Adrenal gland (tissue), 5 donors: ENCODE measurements at regions not wholly inside any gene's neighbourhood (a gene's known extent, or its start where the extent isn't known, plus 50 kb on each side); places are given as distances from the start of the nearest gene placed in this dataset.

Experiments used
- CTCF ChIP-seq, 6 experiments: fragments of 450-650 bp in 4 of 6; fragments of 200-600 bp in 2 of 6; sonication (generic) in 1 of 6; IDR thresholded peaks; 1 replicate in 5 of 6; 2 replicates in 1 of 6; pipeline versions ENCODE4 v1.5.1 to v1.8.0; 2016 to 2021; ENCODE audit warnings: antibody characterized with exemption in 6 of 6, mild to moderate bottlenecking in 2 of 6, moderate library complexity in 1 of 6
- POLR2A ChIP-seq, 2 donors: fragments of 450-650 bp; IDR thresholded peaks; one replicate each; pipeline ENCODE4 v1.6.1; 2017; ENCODE audit warnings: antibody characterized with exemption in 2 of 2, mild to moderate bottlenecking in 2 of 2, moderate library complexity in 1 of 2
- donor health status: DM: no; HTN: no; CAD: no.

- TF ChIP-seq CTCF (IDR thresholded peaks at IDR 0.05) (no peak), POLR2A (IDR thresholded peaks at IDR 0.05) (no peak)
Observed at GRCh38 chr18:4843771-4844170, 353.3 kb downstream of the AKAIN1 start.
